Islet of Langerhans (tissue), 1 donor: ENCODE measurements at regions not wholly inside any gene's neighbourhood (a gene's known extent, or its start where the extent isn't known, plus 50 kb on each side); places are given as distances from the start of the nearest gene placed in this dataset.
A peak's percentile ranks its signal among the peaks of the same experiment; 100 is the strongest.
"Not testable (repeated sequence)": the region's sequence is repeated elsewhere in the genome, so short reads cannot be mapped to it uniquely, and the experiment has no call there.

Experiments
- FAIRE-seq: peaks from one replicate; lab custom pipeline; 2011; peaks lifted over from hg19 to GRCh38; lab: Jason Lieb, UNC

- FAIRE-seq: peak; percentile 64
These were observed 190.3 kb downstream of the TENT5A start for GRCh38 chr6:81562169-81562568.

DNA sequence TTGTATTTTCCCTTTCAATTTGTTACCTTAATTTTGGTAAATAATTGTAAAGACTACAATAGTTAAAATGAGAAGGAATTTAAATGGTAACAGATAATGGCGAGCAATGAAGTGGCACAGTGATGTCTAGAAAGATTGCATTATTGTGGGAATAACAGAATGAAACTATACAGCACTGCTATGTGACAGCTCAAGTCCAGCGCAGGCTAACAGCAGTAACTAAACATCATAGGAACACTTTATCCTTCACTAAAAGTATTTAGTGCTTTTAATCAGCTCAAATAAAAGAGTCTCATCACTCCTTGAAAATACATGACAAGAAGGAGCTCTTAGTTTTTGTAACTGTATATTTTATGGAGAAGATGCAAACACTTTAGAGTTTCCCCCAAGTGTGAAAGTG lies 190.8 kb downstream of the TENT5A start:
- FAIRE-seq: no peak

GRCh38 chr6:81561071-81561564 lies 191.4 kb downstream of the TENT5A start:
- FAIRE-seq: peak; percentile 82

DNA sequence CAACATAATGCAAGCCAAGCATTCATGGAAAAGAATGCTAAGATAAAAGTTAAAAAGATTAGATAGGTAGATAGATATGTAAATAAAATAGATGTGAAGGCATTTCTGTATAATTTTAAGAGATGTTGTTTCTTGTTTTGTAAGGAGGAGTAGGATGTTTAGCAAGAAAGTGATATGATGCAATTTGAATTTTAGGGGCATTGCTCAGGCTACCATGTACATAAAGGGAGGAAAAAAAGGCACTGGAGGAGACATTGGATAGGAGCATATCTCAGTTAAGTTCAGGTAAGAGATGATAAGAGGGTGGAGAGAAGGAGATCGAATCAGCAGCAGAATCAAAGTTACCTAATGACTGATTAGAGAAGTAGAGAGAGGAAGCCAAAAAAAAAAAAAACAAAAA lies 194.7 kb downstream of the TENT5A start:
- no peak for FAIRE-seq

DNA sequence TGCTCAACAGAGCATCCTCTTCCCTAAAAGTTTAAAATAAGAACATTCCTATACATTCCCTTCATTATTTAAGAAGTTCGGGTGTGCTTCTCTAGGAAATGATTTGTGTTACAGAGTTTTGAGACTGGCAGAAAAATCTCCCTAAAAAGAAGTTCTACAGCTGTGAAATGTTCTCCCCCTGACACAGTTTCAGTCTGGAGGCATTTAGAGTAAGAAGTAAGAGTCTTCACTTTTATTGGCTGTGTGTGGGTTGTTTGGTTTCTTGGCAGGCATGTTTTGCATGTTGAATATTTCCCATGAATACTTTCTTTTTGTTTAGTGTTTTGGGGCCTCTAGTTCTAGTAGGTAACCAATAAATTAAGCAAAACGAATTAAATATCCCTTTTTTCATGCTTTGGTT lies 195.9 kb downstream of the TENT5A start:
- no peak for FAIRE-seq

DNA sequence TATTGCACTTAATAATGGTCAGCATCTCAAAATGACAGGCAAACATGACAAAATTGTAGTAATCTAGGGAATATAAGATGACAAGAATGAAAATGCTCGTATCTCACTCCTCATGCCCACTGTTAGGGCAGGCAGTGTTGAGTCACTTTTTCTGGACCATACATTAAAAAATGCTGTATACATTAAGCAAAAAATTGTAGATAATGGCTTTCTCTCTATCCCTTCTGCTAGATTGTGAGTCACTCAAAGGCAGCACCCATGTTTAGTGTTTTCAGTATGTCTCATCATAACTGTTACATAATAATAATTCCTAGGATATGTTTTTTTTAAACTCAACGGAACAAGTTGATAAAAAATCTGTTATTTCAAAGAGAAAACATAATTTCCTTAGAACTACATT lies 199.3 kb downstream of the TENT5A start:
- FAIRE-seq: no peak

DNA sequence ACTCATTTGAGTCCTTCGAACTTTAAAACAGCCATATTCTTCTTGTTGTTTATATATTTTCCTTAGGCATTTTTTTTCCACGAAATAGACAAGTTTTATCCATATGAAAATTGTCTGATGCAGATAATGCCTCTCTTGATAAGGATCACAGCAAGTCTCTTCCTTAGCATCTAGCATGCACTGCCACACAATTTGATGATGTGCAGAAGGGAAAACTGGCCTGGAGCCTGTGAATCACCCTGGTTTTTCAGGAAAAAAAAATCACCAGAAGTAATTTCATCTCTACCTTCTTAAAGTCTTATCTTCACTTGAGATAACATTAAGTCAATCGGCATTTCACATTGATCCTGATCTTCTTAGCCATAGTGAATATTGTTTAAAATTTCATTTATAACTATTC lies 199.8 kb downstream of the TENT5A start:
- FAIRE-seq: no peak

GRCh38 chr6:81547149-81547548 lies 205.3 kb downstream of the TENT5A start:
- FAIRE-seq: no peak

DNA sequence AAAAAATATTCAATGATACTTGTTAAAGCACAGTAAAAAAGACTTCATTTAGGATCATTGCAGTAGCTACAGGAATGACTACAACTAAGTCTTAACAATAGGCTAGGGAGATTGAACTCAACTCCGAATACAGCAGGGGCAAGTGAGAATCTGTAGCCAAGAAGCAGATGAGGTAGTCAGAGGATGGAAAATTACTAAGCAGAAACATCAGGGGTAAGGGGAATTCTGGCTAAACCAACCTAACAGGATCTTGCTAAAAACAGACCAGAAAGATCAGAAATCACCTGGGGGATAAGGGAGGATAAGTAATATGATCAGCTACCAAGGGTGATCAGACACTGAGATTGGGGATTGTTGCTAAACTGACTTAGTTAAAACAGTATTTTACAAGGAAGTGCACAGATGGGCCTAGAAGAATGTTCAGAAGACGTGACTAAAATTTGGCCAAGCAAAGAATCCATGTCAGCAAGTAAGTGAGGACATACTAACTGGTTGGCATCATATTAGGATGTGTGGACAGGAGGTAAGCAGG lies 217.5 kb downstream of the TENT5A start:
- no peak for FAIRE-seq

- FAIRE-seq: no peak
These were observed 220.5 kb downstream of the TENT5A start for GRCh38 chr6:81531869-81532561.

GRCh38 chr6:81517455-81517854 lies 235.0 kb downstream of the TENT5A start:
- no peak for FAIRE-seq

- FAIRE-seq: no peak
These were observed 236.7 kb downstream of the TENT5A start for GRCh38 chr6:81515562-81516453.

DNA sequence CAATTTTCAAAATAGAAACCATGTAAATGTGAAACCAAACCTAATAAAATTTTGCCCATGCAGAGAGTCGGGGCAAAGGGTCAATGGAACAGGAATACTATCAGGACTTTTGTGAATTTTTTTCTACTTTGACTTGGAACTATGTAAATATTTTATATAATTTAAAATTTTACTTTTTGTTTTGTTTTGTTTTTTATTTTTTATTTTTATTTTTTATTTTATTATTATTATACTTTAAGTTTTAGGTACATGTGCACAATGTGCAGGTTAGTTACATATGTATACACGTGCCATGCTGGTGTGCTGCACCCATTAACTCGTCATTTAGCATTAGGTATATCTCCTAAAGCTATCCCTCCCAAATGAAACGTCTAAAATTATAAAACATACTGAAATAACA lies 238.3 kb downstream of the TENT5A start:
- not testable (repeated sequence) for FAIRE-seq

- FAIRE-seq: no peak
These were observed 241.1 kb downstream of the TENT5A start for GRCh38 chr6:81511423-81511822.

DNA sequence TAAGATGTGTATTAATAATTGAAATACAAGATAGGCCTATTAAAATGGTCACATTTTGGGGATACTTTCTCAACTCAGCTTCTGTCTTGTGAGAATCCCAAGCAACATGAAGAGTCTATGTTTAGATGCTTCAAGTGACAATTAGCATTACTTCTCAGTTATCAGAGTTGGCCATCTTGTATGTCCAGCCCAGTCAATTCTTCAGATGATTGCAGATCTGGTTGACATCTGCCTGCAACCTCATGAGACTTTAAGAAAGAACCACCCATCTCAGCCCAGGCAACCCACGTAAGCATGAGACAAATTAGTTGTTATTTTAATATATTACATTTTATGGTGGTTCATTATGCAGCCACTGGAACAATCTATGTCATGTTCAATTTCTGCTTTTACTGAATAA lies 256.5 kb downstream of the TENT5A start:
- FAIRE-seq: no peak

GRCh38 chr6:81491454-81492101 lies 260.9 kb downstream of the TENT5A start:
- FAIRE-seq: no peak

- no peak for FAIRE-seq
These were observed 265.0 kb downstream of the TENT5A start for GRCh38 chr6:81487489-81487888.

DNA sequence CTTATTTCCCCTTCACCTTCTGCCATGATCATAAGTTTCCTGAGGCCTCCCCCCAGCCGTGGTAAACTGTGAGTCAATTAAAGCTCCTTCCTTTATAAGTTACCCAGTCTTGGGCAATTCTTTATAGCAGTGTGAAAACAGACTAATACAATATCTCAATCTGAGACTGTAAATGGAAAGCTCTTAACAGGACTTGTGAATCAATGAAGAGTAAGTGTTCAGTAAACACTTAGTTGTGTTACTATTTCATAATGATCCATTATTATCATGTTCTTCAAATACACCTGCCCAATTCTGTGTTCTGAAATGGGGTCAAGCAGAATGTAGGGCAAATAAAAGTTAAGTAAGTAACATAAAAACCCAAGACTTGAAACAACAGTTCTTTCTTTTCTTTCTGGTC lies 266.2 kb downstream of the TENT5A start:
- no peak for FAIRE-seq

- no peak for FAIRE-seq
These were observed 267.1 kb downstream of the TENT5A start for GRCh38 chr6:81485395-81485794.

DNA sequence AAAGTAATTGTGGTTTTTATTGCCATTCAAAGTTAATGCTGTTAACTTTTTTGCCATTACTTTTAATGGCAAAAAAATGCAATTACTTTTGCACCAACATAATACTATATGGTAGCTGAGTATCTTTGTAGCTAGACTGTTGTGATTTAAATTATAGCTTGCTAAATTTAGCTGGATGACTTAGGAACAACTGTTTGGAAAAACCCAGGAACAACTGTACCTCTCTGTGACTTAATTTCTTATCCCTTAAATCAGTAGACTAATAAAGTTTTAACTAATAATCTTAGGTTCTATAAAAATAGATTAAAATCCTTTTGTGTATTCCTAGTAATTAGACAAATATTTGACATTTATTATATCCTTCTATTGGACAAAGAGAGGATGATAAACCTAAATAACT lies 268.2 kb downstream of the TENT5A start:
- no peak for FAIRE-seq

DNA sequence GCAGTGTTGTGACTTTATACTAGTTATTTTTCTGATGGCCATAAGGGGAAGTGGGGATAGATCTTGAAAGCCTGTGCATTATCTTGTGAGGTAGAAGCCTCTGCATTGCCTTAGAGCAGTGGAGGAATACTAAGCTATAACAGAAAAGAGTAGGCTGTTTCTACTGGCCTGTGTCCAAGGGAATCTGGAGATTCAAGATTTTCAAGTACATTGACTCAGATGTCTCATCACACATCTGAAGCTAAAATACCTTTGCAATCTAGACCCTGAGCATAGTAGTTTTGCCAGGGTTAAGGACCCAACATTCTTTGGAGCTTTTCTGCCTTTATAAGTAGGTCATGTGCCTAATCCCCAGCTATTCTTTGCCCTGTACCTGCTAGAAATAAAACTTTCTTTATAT lies 272.3 kb downstream of the TENT5A start:
- FAIRE-seq: no peak

DNA sequence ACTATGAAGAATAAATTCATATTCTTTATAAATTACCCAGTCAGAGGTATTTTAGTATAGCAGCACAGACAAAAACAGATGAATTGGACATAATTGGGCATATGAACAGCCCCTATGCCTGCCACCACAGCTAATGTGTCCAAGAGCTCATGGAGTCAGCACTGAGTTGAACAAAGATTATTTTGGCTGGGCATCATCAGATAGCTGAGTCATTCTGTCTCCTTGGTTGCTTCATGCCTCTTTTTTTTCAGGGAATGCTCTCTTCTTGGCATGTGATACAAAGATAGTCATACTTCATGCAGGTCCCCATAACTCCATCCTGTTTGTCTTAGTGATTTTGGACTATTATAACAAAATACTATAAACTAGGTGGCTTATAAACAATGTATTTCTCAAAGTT lies 275.6 kb downstream of the TENT5A start:
- FAIRE-seq: no peak

DNA sequence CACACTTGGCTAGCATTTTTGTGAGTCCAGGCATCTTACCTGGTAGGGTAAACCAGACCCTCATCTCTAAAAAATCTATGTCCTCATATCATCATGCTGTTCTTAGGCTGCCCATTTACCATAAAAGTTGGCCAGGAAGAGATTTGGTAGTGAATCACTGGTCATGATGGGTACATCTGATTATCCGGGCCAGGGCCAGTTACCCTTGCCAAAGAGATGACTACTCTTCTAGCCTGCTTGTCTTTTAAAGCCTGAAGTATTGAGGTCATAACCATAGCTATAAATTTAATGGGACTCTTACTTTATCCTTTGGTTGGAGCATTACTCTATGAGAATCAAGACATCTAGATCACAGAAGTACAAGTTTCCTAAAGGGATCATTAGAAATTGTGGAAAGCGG lies 276.8 kb downstream of the TENT5A start:
- no peak for FAIRE-seq
